GM19452 (cell line): ENCODE measurements at regions not wholly inside any gene's neighbourhood (a gene's known extent, or its start where the extent isn't known, plus 50 kb on each side); places are given as distances from the start of the nearest gene placed in this dataset.
"Not testable (repeated sequence)": the region's sequence is repeated elsewhere in the genome, so short reads cannot be mapped to it uniquely, and the experiment has no call there.

Experiments used
- ATAC-seq: cut with Tn5 transposase; IDR thresholded peaks from one replicate; pipeline ENCODE4 v1.9.1; 2021; ENCODE audit not compliant: unreplicated experiment

GRCh38 chr6:126202707-126203106 lies 137.2 kb upstream of the CENPW start:
- ATAC-seq, result no peak

- no peak for ATAC-seq
Observed at GRCh38 chr6:126204126-126204525, 135.8 kb upstream of the CENPW start.

GRCh38 chr6:126204598-126204997 lies 135.3 kb upstream of the CENPW start:
- ATAC-seq, result no peak

GRCh38 chr6:126206504-126207246 lies 133.2 kb upstream of the CENPW start:
- no peak for ATAC-seq

- no peak for ATAC-seq
Observed at GRCh38 chr6:126210398-126211075, 129.4 kb upstream of the CENPW start.

GRCh38 chr6:126217497-126217896 lies 122.4 kb upstream of the CENPW start:
- no peak for ATAC-seq

- not testable (repeated sequence) for ATAC-seq
Observed at GRCh38 chr6:126220901-126221300, 119.0 kb upstream of the CENPW start.

- ATAC-seq, result no peak
Observed at GRCh38 chr6:126227833-126228702, 111.8 kb upstream of the CENPW start.

GRCh38 chr6:126232671-126233070 lies 107.2 kb upstream of the CENPW start:
- no peak for ATAC-seq

- no peak for ATAC-seq
Observed at GRCh38 chr6:126233192-126233591, 106.7 kb upstream of the CENPW start.

GRCh38 chr6:126235363-126235762 lies 104.6 kb upstream of the CENPW start:
- no peak for ATAC-seq

GRCh38 chr6:126245077-126245476 lies 94.8 kb upstream of the CENPW start:
- no peak for ATAC-seq

GRCh38 chr6:126252154-126252553 lies 87.8 kb upstream of the CENPW start:
- ATAC-seq, result no peak

- ATAC-seq, result no peak
Observed at GRCh38 chr6:126253431-126253830, 86.5 kb upstream of the CENPW start.

- ATAC-seq, result no peak
Observed at GRCh38 chr6:126258150-126258549, 81.8 kb upstream of the CENPW start.

GRCh38 chr6:126261792-126262421 lies 78.0 kb upstream of the CENPW start:
- ATAC-seq, result no peak

- ATAC-seq, result no peak
Observed at GRCh38 chr6:126264265-126264664, 75.7 kb upstream of the CENPW start.

- ATAC-seq, result no peak
Observed at GRCh38 chr6:126266664-126267063, 73.3 kb upstream of the CENPW start.

- ATAC-seq, result no peak
Observed at GRCh38 chr6:126267626-126268025, 72.3 kb upstream of the CENPW start.

- no peak for ATAC-seq
Observed at GRCh38 chr6:126268092-126268491, 71.8 kb upstream of the CENPW start.

GRCh38 chr6:126280287-126280686 lies 59.6 kb upstream of the CENPW start:
- ATAC-seq, result no peak
